ENCODE measurements at regions not wholly inside any gene's neighbourhood (a gene's known extent, or its start where the extent isn't known, plus 50 kb on each side); places are given as distances from the start of the nearest gene placed in this dataset.

DNA sequence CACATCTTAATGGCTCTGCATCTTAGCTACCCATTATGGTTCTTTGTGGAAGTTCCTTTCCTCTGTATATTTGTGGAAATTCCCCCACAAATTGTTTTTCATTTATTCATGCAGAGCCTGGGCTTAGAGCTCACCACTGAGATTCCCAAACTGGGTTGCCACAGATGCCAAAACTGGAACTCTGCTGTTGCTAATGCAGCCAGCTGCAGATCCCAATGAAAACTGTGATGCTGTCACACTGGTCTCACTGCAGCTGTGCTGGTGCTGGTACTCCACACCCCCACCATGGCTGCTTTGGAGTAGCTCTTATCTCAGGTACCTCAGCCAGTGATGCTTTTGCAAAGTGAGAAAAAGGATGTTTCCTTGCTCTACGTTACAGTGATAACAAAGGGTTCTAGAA lies 87.7 kb downstream of the DCK start:
- no peak overlapping the region for H3K27ac ChIP-seq
- TF ChIP-seq CTCF (IDR thresholded peaks at IDR 0.05; ENCODE audit: low read depth, low read length, missing control alignments): no peak
- in situ Hi-C loops (cut with HindIII; ENCODE audit: low pct_ligation_motif_present, low sequenced_read_pairs): no loop called here

GRCh38 chr4:71093745-71094144 lies 100.3 kb downstream of the DCK start:
- in situ Hi-C loops (cut with HindIII; ENCODE audit: low pct_ligation_motif_present, low sequenced_read_pairs): no loop called here
- Histone ChIP-seq H3K36me3 (replicated peaks) (no peaks in the 10 kb centered on the region), H3K27me3 (replicated peaks) (no peaks in the 10 kb centered on the region), H3K4me3 (ENCODE audit: low read depth, low read length) (no peak overlapping the region), H3K27ac (no peak overlapping the region)
- no peak for TF ChIP-seq CTCF (IDR thresholded peaks at IDR 0.05; ENCODE audit: low read depth, low read length, missing control alignments)
- DNase-seq: no peak

More for the DNA sequence above, 87.7 kb downstream of the DCK start:
- Histone ChIP-seq H3K36me3 (replicated peaks) (no peaks in the 10 kb centered on the region), H3K27me3 (replicated peaks) (no peaks in the 10 kb centered on the region), H3K4me3 (ENCODE audit: low read depth, low read length) (no peak overlapping the region)
- DNase-seq: no peak

DNA sequence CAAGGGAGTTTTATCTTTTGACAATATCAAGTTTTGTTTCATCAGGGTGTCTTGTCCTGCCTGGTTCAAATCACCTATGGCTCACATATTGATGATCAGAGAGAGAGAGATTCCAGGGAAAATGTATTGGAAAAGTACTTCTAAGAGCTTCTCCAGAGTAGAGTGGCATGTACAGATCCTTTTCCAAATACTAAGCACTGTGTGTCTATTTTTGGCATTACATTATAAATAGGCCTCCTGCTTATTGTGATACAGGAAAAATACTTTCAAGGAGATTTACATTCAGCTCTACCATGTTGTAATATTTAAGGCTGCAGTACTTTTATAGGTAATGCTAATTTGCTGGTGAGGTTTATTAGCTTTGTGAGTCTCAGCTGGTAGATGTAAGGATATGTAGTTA lies 100.8 kb downstream of the DCK start:
- no peak for TF ChIP-seq CTCF (IDR thresholded peaks at IDR 0.05; ENCODE audit: low read depth, low read length, missing control alignments)
- Histone ChIP-seq H3K4me3 (ENCODE audit: low read depth, low read length) (no peak overlapping the region), H3K36me3 (replicated peaks) (no peaks in the 10 kb centered on the region), H3K27ac (no peak overlapping the region), H3K27me3 (replicated peaks) (no peaks in the 10 kb centered on the region)
- DNase-seq: no peak
- in situ Hi-C loops (cut with HindIII; ENCODE audit: low pct_ligation_motif_present, low sequenced_read_pairs): no loop called here

DNA sequence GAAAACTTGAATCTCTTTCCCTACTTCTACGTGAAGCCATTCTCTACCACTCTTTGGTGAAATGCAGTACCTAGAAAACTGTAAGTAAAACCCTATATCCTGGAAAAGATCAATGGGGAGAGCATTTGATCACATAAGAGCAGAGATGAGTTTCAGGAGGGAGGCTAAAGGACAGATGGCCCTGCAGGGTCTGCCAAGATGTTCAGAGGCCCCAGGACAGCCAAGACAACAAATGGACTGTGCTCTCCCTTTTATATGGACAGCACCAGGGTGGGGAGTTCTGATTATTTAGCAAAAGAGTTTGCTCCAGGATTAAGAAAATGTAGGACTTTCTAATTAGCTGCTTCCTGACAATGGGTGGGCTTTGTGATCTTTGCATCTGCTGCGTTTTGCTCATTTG lies 101.7 kb downstream of the DCK start:
- no peak overlapping the region for H3K27ac ChIP-seq
- no peak overlapping the region for H3K4me3 ChIP-seq (ENCODE audit: low read depth, low read length)
- in situ Hi-C loops (cut with HindIII; ENCODE audit: low pct_ligation_motif_present, low sequenced_read_pairs): no loop called here
- no peak for TF ChIP-seq CTCF (IDR thresholded peaks at IDR 0.05; ENCODE audit: low read depth, low read length, missing control alignments)
- no peaks in the 10 kb centered on the region for H3K36me3 ChIP-seq (replicated peaks)
- no peaks in the 10 kb centered on the region for H3K27me3 ChIP-seq (replicated peaks)
- DNase-seq: no peak

- no peak for DNase-seq
- Histone ChIP-seq H3K4me3 (ENCODE audit: low read depth, low read length) (no peak overlapping the region), H3K36me3 (replicated peaks) (no peaks in the 10 kb centered on the region), H3K27me3 (replicated peaks) (no peaks in the 10 kb centered on the region), H3K27ac (no peak overlapping the region)
- no peak for TF ChIP-seq CTCF (IDR thresholded peaks at IDR 0.05; ENCODE audit: low read depth, low read length, missing control alignments)
- in situ Hi-C loops (cut with HindIII; ENCODE audit: low pct_ligation_motif_present, low sequenced_read_pairs): no loop called here
Measured at GRCh38 chr4:71095545-71095944, 102.1 kb downstream of the DCK start.

GRCh38 chr4:71107726-71108125 lies 114.3 kb downstream of the DCK start:
- TF ChIP-seq CTCF (IDR thresholded peaks at IDR 0.05; ENCODE audit: low read depth, low read length, missing control alignments): no peak
- Histone ChIP-seq H3K36me3 (replicated peaks) (no peaks in the 10 kb centered on the region), H3K4me3 (ENCODE audit: low read depth, low read length) (no peak overlapping the region), H3K27ac (no peak overlapping the region), H3K27me3 (replicated peaks) (no peaks in the 10 kb centered on the region)
- no peak for DNase-seq
- in situ Hi-C loops (cut with HindIII; ENCODE audit: low pct_ligation_motif_present, low sequenced_read_pairs): no loop called here
